GM19240 (cell line): ENCODE measurements at regions not wholly inside any gene's neighbourhood (a gene's known extent, or its start where the extent isn't known, plus 50 kb on each side); places are given as distances from the start of the nearest gene placed in this dataset.
"Not testable (repeated sequence)": the region's sequence is repeated elsewhere in the genome, so short reads cannot be mapped to it uniquely, and the experiment has no call there.

Experiments
- DNase-seq: peaks from one replicate; pipeline ENCODE4 v3.0.0; 2011; ENCODE audit warnings: low spot score; ENCODE audit not compliant: insufficient read length

GRCh38 chrX:94329182-94329581, 655.2 kb downstream of the FAM133A start:
- no peak for DNase-seq

GRCh38 chrX:94341730-94342129, 667.7 kb downstream of the FAM133A start:
- not testable (repeated sequence) for DNase-seq

GRCh38 chrX:94361241-94361640, 687.2 kb downstream of the FAM133A start:
- no peak for DNase-seq

GRCh38 chrX:94365736-94366135, 691.7 kb downstream of the FAM133A start:
- DNase-seq: no peak

- no peak for DNase-seq
Measured at GRCh38 chrX:94366616-94367015, 692.6 kb downstream of the FAM133A start.

- DNase-seq: no peak
Measured at GRCh38 chrX:94389044-94389443, 715.0 kb downstream of the FAM133A start.

- peak; percentile 1 for DNase-seq
Measured at GRCh38 chrX:94400488-94400887, 726.5 kb downstream of the FAM133A start.

- DNase-seq: no peak
Measured at GRCh38 chrX:94401426-94401825, 727.4 kb downstream of the FAM133A start.

- no peak for DNase-seq
Measured at GRCh38 chrX:94414746-94415145, 740.7 kb downstream of the FAM133A start.

GRCh38 chrX:94418065-94418464, 744.1 kb downstream of the FAM133A start:
- DNase-seq: no peak

- DNase-seq: no peak
Measured at GRCh38 chrX:94424456-94424855, 750.5 kb downstream of the FAM133A start.

- no peak for DNase-seq
Measured at GRCh38 chrX:94430091-94430490, 756.1 kb downstream of the FAM133A start.

GRCh38 chrX:94435799-94436198, 761.8 kb downstream of the FAM133A start:
- no peak for DNase-seq

GRCh38 chrX:94454159-94454558, 780.2 kb downstream of the FAM133A start:
- no peak for DNase-seq

- no peak for DNase-seq
Measured at GRCh38 chrX:94454606-94455005, 780.6 kb downstream of the FAM133A start.

- no peak for DNase-seq
Measured at GRCh38 chrX:94455782-94456181, 781.8 kb downstream of the FAM133A start.

- no peak for DNase-seq
Measured at GRCh38 chrX:94492541-94492940, 818.5 kb downstream of the FAM133A start.

- no peak for DNase-seq
Measured at GRCh38 chrX:94493405-94493804, 819.4 kb downstream of the FAM133A start.

GRCh38 chrX:94511564-94511963, 837.6 kb downstream of the FAM133A start:
- no peak for DNase-seq

GRCh38 chrX:94515009-94515408, 841.0 kb downstream of the FAM133A start:
- no peak for DNase-seq

GRCh38 chrX:94524867-94525266, 850.9 kb downstream of the FAM133A start:
- no peak for DNase-seq

- no peak for DNase-seq
Measured at GRCh38 chrX:94545722-94546121, 871.7 kb downstream of the FAM133A start.

GRCh38 chrX:94551831-94552230, 877.8 kb downstream of the FAM133A start:
- no peak for DNase-seq

- DNase-seq: no peak
Measured at GRCh38 chrX:94560930-94561329, 886.9 kb downstream of the FAM133A start.
